ENCODE measurements at regions not wholly inside any gene's neighbourhood (a gene's known extent, or its start where the extent isn't known, plus 50 kb on each side); places are given as distances from the start of the nearest gene placed in this dataset.

DNA sequence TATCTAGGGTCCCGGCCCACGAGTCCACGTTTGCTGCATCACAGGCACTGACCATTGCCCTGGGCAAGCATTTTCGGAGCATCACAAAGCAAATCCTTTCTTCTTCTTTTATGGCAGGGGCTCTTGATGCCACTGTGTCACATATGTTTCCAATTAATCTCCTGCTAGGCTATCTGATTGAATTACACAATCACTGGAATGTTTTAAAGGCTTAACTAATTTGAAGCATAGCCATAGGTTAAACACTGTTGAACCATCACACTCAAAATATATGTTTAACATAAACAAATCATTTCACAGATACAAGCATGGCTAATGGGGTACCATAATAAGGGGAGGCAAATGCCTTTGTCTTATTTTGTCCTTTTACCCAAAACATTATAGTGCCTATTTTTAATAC, 338.3 kb downstream of the POU4F1 start:
- DNase-seq (no peak), ATAC-seq (no peak)
- H3K9me3 ChIP-seq: no peaks in the 10 kb centered on the region
- TF ChIP-seq POLR2A (IDR thresholded peaks at IDR 0.05): no peak
- TF ChIP-seq, protein P1, sequence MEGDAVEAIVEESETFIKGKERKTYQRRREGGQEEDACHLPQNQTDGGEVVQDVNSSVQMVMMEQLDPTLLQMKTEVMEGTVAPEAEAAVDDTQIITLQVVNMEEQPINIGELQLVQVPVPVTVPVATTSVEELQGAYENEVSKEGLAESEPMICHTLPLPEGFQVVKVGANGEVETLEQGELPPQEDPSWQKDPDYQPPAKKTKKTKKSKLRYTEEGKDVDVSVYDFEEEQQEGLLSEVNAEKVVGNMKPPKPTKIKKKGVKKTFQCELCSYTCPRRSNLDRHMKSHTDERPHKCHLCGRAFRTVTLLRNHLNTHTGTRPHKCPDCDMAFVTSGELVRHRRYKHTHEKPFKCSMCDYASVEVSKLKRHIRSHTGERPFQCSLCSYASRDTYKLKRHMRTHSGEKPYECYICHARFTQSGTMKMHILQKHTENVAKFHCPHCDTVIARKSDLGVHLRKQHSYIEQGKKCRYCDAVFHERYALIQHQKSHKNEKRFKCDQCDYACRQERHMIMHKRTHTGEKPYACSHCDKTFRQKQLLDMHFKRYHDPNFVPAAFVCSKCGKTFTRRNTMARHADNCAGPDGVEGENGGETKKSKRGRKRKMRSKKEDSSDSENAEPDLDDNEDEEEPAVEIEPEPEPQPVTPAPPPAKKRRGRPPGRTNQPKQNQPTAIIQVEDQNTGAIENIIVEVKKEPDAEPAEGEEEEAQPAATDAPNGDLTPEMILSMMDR (IDR thresholded peaks at IDR 0.05 in 4 of 5, conservative IDR thresholded peaks at IDR 0.05 in 1 of 5): no peak
- in situ Hi-C loops (cut with MboI; ENCODE audit: low sequenced_read_pairs in 4 of 4): no loop called here
- H3K27ac ChIP-seq: no peak overlapping the region
- H3K4me1 ChIP-seq: no peaks in the 10 kb centered on the region
- H3K4me3 ChIP-seq: no peak overlapping the region
- H3K27me3 ChIP-seq: no peaks in the 10 kb centered on the region
- no peaks in the 10 kb centered on the region for H3K36me3 ChIP-seq
- intact Hi-C loops (cut with DNase I; ENCODE audit: low total_unique reads): no loop called here

DNA sequence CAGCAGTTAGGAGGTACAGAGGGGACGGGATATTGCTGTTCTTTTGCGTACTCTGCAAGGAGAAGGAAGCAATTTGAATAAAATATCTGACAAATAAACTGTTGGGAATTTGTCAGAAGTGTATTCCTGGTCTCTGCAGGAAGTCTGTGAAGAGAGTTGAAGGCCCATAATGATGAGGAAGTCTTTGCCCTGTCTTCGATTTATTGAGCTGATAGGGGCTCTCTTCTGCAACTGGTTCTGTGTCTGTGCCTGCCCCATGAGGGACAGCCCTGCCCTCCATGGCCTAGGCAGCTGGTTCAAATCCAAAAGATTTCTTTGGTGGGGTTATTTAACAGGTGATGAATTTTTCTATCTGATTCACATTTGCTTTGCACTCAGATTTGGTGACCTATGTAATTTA, 339.7 kb upstream of the EDNRB start:
- H3K4me3 ChIP-seq: no peak overlapping the region
- no peaks in the 10 kb centered on the region for H3K4me1 ChIP-seq
- H3K27ac ChIP-seq: no peak overlapping the region
- no peaks in the 10 kb centered on the region for H3K27me3 ChIP-seq
- in situ Hi-C loops (cut with MboI; ENCODE audit: low sequenced_read_pairs in 4 of 4) (no loop called here), intact Hi-C loops (cut with DNase I; ENCODE audit: low total_unique reads) (no loop called here)
- no peak for DNase-seq
- no peaks in the 10 kb centered on the region for H3K9me3 ChIP-seq
- H3K36me3 ChIP-seq: no peaks in the 10 kb centered on the region
- TF ChIP-seq POLR2A (IDR thresholded peaks at IDR 0.05): no peak
- no peak for ATAC-seq

DNA sequence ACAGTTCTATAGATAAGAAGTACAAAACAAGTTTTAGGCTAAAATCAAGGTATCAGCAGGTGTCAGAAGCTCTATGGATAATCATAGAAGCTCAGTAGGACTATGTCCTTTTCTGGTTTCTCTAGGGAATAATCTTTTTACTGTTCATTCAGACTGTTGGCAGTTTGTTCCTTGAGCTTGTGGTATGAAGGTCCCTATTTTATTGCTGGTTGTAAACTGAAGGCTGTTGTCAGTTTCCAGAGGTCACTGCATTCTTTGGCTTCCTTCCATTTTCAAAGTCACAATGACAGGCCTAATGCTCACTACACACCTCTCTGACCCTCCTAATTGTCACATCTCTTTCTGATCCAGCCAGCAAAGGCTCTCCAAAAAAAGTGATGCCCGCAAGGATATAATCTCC, 337.9 kb upstream of the EDNRB start:
- H3K4me1 ChIP-seq: no peaks in the 10 kb centered on the region
- intact Hi-C loops (cut with DNase I; ENCODE audit: low total_unique reads) (no loop called here), in situ Hi-C loops (cut with MboI; ENCODE audit: low sequenced_read_pairs in 4 of 4) (no loop called here)
- ATAC-seq: no peak
- H3K27ac ChIP-seq: no peak overlapping the region
- H3K36me3 ChIP-seq: no peaks in the 10 kb centered on the region
- no peak for DNase-seq
- no peaks in the 10 kb centered on the region for H3K27me3 ChIP-seq
- H3K9me3 ChIP-seq: no peaks in the 10 kb centered on the region
- TF ChIP-seq, protein P1 (IDR thresholded peaks at IDR 0.05 in 4 of 5, conservative IDR thresholded peaks at IDR 0.05 in 1 of 5): no peak
- no peak for TF ChIP-seq POLR2A (IDR thresholded peaks at IDR 0.05)
- H3K4me3 ChIP-seq: no peak overlapping the region

DNA sequence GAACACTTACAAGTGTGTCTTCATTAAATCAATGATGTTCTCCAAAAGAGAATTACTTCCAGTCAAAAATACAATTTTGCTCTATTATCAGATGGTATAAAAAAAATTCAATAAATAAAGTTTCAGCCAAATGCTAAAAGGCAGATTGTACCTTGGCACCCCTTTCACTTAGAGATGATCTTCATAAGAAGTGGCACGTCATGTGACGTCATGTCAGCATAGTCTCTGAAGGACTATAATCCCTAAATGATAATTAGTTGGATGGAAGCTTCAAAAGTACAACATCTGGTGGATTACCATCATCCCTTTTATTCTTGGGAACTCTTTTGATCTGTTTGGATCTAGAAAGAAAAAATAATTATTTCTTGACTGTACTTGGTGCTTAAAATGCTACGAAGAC, 335.5 kb upstream of the EDNRB start:
- TF ChIP-seq, protein P1 (IDR thresholded peaks at IDR 0.05 in 4 of 5, conservative IDR thresholded peaks at IDR 0.05 in 1 of 5): no peak
- TF ChIP-seq POLR2A (IDR thresholded peaks at IDR 0.05): no peak
- ATAC-seq: no peak
- in situ Hi-C loops (cut with MboI; ENCODE audit: low sequenced_read_pairs in 4 of 4) (no loop called here), intact Hi-C loops (cut with DNase I; ENCODE audit: low total_unique reads) (no loop called here)
- Histone ChIP-seq H3K36me3 (no peaks in the 10 kb centered on the region), H3K4me1 (no peaks in the 10 kb centered on the region), H3K27ac (no peak overlapping the region), H3K4me3 (no peak overlapping the region), H3K9me3 (no peaks in the 10 kb centered on the region), H3K27me3 (no peaks in the 10 kb centered on the region)
- no peak for DNase-seq

DNA sequence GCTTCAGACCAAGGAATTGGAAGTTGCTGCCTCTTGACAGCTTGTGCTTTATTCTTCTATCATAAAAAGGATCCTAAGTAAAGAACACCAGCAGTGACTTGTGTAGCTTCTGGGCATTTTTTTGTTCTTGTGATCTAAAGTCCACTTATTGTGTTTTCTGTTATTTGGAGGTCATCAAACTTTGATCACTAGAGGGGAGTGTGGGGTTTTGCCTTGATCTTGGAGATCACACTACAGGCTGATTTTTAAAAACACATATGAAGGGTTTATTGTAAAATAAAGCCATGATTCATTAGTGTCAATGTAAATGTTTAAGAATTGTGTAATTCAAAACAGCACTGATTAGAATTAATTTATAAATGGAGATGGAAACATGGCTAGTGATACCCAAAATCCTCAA, 328.7 kb upstream of the EDNRB start:
- intact Hi-C loops (cut with DNase I; ENCODE audit: low total_unique reads) (no loop called here), in situ Hi-C loops (cut with MboI; ENCODE audit: low sequenced_read_pairs in 4 of 4) (no loop called here)
- DNase-seq (no peak), ATAC-seq (no peak)
- no peaks in the 10 kb centered on the region for H3K27me3 ChIP-seq
- TF ChIP-seq, protein P1 (IDR thresholded peaks at IDR 0.05 in 4 of 5, conservative IDR thresholded peaks at IDR 0.05 in 1 of 5): no peak
- TF ChIP-seq POLR2A (IDR thresholded peaks at IDR 0.05): no peak
- H3K27ac ChIP-seq: no peak overlapping the region
- H3K4me3 ChIP-seq: no peak overlapping the region
- H3K36me3 ChIP-seq: no peaks in the 10 kb centered on the region
- no peaks in the 10 kb centered on the region for H3K9me3 ChIP-seq
- H3K4me1 ChIP-seq: no peaks in the 10 kb centered on the region
